ENCODE measurements at regions not wholly inside any gene's neighbourhood (a gene's known extent, or its start where the extent isn't known, plus 50 kb on each side); places are given as distances from the start of the nearest gene placed in this dataset.

GRCh38 chr1:191993549-191993948, 164.7 kb upstream of the RGS18 start:
- DNase-seq (ENCODE audit: low read depth), result peak; percentile 21

DNA sequence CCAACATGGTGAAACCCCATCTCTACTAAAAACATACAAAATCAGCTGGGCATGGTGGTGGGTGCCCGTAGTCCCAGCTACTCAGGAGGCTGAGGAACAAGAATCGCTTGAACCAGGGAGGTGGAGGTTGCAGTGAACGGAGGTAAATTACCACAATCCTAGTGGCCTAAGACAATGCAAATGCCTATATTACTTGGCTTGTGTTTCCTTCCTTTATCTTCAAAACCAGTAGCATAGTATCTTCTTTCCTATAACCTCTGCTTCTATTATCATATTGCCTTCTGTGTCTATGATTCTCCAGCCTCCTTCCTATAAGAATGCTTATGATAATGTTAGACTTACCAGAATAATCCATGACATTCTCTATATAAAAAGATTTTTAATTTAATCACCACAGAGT, 156.2 kb upstream of the RGS18 start:
- no peak for DNase-seq (ENCODE audit: low read depth)

- DNase-seq (ENCODE audit: low read depth), result no peak
Measured at GRCh38 chr1:192003295-192004077, 154.8 kb upstream of the RGS18 start.

- DNase-seq (ENCODE audit: low read depth), result no peak
Measured at GRCh38 chr1:192005976-192006375, 152.3 kb upstream of the RGS18 start.

GRCh38 chr1:192008281-192008825, 149.9 kb upstream of the RGS18 start:
- DNase-seq (ENCODE audit: low read depth), result no peak

GRCh38 chr1:192010406-192010805, 147.9 kb upstream of the RGS18 start:
- peak; percentile 19 for DNase-seq (ENCODE audit: low read depth)

GRCh38 chr1:192011525-192011924, 146.7 kb upstream of the RGS18 start:
- no peak for DNase-seq (ENCODE audit: low read depth)

DNA sequence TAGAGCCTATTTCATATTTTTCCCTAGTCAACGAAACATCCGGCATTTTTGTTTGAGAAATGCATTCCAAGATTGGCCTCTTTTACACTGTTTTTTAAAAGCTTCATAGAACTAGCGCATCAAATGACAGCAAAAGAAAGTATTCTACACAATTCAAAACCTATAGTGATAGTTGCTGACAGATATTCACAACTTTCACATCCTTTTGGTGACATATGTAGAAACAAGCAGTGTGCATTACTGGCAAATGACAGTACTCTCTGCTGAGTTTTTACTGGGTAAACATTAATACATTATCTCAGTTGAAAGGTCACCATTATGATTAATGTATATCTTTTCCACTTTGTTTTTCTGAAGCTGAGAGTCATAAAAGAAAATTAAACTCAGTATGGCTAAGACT, 135.4 kb upstream of the RGS18 start:
- DNase-seq (ENCODE audit: low read depth), result no peak

DNA sequence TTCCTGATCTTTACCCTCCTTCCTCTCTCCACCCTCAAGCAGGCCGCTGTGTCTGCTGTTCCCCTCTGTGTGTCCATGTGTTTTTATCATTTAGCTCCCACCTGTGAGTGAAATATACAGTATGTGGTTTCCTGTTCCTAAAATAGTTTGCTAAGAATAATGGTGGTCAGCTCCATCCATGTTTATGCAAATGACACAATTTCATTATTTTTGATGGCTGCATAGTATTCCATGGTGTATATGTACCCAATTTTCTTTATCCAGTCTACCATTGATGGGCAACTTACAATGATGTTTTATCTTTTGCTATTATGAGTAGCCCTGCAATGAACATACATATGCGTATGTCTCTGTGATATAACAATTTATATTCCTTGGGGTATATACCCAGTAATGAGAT, 133.4 kb upstream of the RGS18 start:
- no peak for DNase-seq (ENCODE audit: low read depth)

GRCh38 chr1:192038567-192038966, 119.7 kb upstream of the RGS18 start:
- DNase-seq (ENCODE audit: low read depth), result no peak

DNA sequence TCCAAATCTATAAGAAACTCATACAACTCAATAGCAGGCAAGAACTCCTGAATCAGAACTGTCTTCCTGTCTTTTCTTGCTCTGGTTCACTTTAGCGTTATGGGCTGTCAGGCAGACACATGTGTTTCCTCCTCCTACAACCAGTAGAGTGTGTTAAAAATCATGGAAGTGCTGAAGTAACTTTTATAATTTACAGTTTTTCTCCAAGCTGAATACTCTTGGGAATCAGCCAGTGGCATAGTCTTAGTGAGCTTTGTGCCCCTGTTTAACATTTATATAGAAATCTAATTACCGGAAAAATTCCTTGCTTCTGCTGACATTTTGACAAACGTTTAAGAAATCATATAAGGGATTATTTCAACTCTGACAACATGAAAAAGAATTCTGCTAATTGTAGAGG, 113.1 kb upstream of the RGS18 start:
- DNase-seq (ENCODE audit: low read depth), result no peak

DNA sequence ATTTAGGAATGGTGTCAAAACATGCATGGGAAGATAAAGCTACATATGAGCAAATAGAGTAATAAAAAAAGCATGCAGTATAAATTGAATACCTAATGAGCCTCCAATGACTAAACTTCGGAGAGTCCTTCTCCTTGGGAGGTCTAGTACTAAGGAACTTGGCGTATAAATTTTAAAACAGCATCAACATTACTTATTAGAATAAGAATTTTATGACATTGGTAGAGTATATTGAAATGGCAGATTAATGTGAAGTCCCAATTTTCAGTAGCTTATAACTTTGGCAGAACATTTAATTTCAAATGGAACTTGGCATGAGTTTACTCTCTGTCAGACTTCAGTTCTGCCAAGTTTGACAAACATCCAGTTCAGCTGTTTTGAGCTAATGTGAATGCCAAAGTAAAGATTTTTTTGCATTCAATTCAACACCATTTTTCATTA, 104.7 kb upstream of the RGS18 start:
- peak; percentile 22 for DNase-seq (ENCODE audit: low read depth)

- DNase-seq (ENCODE audit: low read depth), result no peak
Measured at GRCh38 chr1:192057766-192058165, 100.5 kb upstream of the RGS18 start.

DNA sequence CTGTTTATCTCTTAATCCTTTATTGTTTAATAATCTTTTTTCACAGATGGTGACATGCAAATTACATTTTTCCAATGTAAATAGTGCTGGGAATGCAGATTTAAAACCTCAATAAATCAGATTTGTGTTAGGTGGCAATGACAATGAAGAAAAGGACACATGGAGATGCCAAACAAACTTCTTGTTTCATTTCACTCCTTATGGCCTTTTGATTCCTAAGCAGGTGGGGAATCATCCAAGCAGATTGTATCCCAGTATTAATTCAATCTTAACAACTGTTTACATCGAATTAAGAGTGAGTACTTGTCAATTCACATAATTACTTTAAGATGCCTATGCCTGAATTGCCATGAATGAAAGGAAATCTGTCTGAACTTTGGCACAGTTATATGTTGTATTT, 98.9 kb upstream of the RGS18 start:
- no peak for DNase-seq (ENCODE audit: low read depth)

DNA sequence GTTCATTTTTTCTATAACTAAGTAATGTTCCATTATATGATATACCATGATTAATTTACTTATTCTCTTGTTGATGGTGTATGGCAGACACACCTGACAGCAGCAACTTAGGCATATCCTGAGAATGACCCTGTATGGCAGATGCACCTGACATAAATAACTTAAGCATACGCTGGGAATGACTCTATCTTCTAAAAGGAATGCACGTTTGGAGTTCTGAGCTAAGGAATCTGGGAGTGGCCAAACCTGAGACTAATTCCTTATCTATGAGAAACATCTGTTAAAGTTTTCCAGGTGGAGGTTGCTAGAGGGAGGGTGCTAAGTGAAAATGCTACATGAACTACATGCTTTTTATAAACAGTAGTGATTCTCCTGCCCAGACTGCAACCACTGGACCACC, 96.7 kb upstream of the RGS18 start:
- DNase-seq (ENCODE audit: low read depth), result no peak

DNA sequence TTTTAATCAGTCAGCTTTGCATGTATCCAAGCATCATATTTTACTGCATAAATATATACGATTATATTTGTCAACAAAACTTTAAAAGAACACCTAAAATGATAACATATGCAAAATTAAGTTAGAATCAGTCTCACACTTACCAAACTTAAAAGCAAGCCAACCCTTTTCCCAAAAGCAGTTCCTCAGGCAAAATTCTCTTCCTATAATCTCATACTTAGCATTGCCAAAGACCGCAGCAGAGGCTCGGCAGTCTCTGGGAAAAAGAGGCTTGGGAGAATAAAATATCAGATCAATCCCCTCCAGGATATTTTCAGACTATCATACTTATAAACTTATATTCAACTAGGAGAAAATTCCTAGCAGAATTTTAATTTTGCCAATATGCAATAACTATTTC, 93.2 kb upstream of the RGS18 start:
- DNase-seq (ENCODE audit: low read depth), result no peak

DNA sequence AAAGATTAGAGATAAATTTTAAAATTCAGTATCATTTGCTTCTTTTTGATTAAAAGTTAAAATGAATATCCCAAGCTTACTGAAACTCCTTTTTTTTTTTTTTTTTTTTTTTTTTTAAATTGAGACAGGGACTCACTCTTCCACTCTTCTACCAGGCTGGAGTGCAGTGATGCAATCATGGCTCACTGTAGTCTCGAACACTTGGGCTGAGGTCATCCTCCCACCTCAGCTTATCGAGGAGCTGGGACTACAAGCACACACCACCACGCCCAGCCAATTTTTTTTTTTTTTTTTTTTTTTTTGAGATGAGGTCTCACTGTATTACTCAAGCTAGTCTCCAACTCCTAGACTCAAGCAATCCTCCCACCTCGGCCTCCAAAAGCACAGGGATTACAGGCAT, 92.1 kb upstream of the RGS18 start:
- no peak for DNase-seq (ENCODE audit: low read depth)

DNA sequence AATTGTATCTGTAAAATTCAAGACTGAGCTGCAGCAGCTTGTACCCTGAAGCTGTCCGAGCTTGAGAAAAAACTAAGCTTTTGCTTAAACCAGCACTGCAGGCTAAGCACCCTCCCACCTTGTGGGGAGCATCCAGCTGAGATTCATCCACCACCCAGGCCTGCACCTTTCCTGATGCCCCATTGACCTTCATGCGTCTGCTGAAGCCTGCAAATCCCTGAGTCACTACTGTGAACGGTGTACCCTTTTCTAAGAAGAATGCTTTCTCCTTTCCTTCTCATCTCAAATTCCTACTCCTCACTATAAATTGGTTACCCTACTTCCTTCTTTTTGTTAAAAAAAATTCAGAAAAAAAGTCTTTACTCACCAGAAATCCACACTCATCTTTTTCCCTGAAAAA, 90.9 kb upstream of the RGS18 start:
- no peak for DNase-seq (ENCODE audit: low read depth)

- no peak for DNase-seq (ENCODE audit: low read depth)
Measured at GRCh38 chr1:192070213-192070612, 88.0 kb upstream of the RGS18 start.

GRCh38 chr1:192080684-192081083, 77.6 kb upstream of the RGS18 start:
- DNase-seq (ENCODE audit: low read depth), result no peak

GRCh38 chr1:192081359-192081758, 76.9 kb upstream of the RGS18 start:
- DNase-seq (ENCODE audit: low read depth), result no peak

- DNase-seq (ENCODE audit: low read depth), result no peak
Measured at GRCh38 chr1:192086644-192087043, 71.6 kb upstream of the RGS18 start.

GRCh38 chr1:192087334-192087733, 70.9 kb upstream of the RGS18 start:
- DNase-seq (ENCODE audit: low read depth), result no peak

GRCh38 chr1:192088496-192088895, 69.8 kb upstream of the RGS18 start:
- no peak for DNase-seq (ENCODE audit: low read depth)
